ENCODE measurements at regions not wholly inside any gene's neighbourhood (a gene's known extent, or its start where the extent isn't known, plus 50 kb on each side); places are given as distances from the start of the nearest gene placed in this dataset.

GRCh38 chr5:8316608-8317280 lies 447.8 kb downstream of the MTRR start:
- DNase-seq = no peak
- intact Hi-C loops (cut with DNase I; ENCODE audit: low total_unique reads) = no loop called here
- H3K27me3 ChIP-seq (replicated peaks in 1 of 7) = no peaks in the 10 kb centered on the region
- no peaks in the 10 kb centered on the region for H3K36me3 ChIP-seq
- H3K4me1 ChIP-seq = no peaks in the 10 kb centered on the region
- 32 to 36% (median 34%) methylated on average over 6 of the region's 6 CpGs for WGBS, 5 donors
- peaks cover 0 to 14% (median 1%) of the 10 kb centered on the region in 8 donors for H3K9me3 ChIP-seq
- TF ChIP-seq CTCF (IDR thresholded peaks at IDR 0.05 in 8 of 11, conservative IDR thresholded peaks at IDR 0.05 in 3 of 11) (no peak), POLR2AphosphoS5 (IDR thresholded peaks at IDR 0.05) (no peak), POLR2A (IDR thresholded peaks at IDR 0.05) (no peak)
- no peak overlapping the region for H3K4me3 ChIP-seq
- H3K27ac ChIP-seq = no peak overlapping the region

GRCh38 chr5:8317335-8317734 lies 448.4 kb downstream of the MTRR start:
- no peak for DNase-seq
- H3K4me1 ChIP-seq = no peaks in the 10 kb centered on the region
- H3K36me3 ChIP-seq = no peaks in the 10 kb centered on the region
- 85 to 93% (median 87%) methylated on average over 6 of the region's 6 CpGs for WGBS, 5 donors
- peaks cover 0 to 8% (median 0%) of the 10 kb centered on the region in 8 donors for H3K9me3 ChIP-seq
- no peaks in the 10 kb centered on the region for H3K27me3 ChIP-seq (replicated peaks in 1 of 7)
- no peak overlapping the region for H3K4me3 ChIP-seq
- no peak overlapping the region for H3K27ac ChIP-seq
- intact Hi-C loops (cut with DNase I; ENCODE audit: low total_unique reads) = no loop called here
- TF ChIP-seq POLR2AphosphoS5 (IDR thresholded peaks at IDR 0.05) = no peak
- no peak for TF ChIP-seq CTCF (IDR thresholded peaks at IDR 0.05 in 8 of 11, conservative IDR thresholded peaks at IDR 0.05 in 3 of 11)
- TF ChIP-seq POLR2A (IDR thresholded peaks at IDR 0.05) = no peak

- no peaks in the 10 kb centered on the region for H3K36me3 ChIP-seq
- peaks cover 0 to 4% (median 0%) of the 10 kb centered on the region in 8 donors for H3K9me3 ChIP-seq
- intact Hi-C loops (cut with DNase I; ENCODE audit: low total_unique reads) = no loop called here
- H3K27ac ChIP-seq = no peak overlapping the region
- H3K4me1 ChIP-seq = no peaks in the 10 kb centered on the region
- H3K4me3 ChIP-seq = no peak overlapping the region
- H3K27me3 ChIP-seq (replicated peaks in 1 of 7) = no peaks in the 10 kb centered on the region
- DNase-seq = no peak
- TF ChIP-seq CTCF (IDR thresholded peaks at IDR 0.05 in 8 of 11, conservative IDR thresholded peaks at IDR 0.05 in 3 of 11) = no peak
- no peak for TF ChIP-seq POLR2A (IDR thresholded peaks at IDR 0.05)
- no peak for TF ChIP-seq POLR2AphosphoS5 (IDR thresholded peaks at IDR 0.05)
Measured at GRCh38 chr5:8320244-8320643, 451.3 kb downstream of the MTRR start.

- TF ChIP-seq POLR2A (IDR thresholded peaks at IDR 0.05) (no peak), POLR2AphosphoS5 (IDR thresholded peaks at IDR 0.05) (no peak), CTCF (IDR thresholded peaks at IDR 0.05 in 8 of 11, conservative IDR thresholded peaks at IDR 0.05 in 3 of 11) (no peak)
- Histone ChIP-seq H3K27ac (no peak overlapping the region), H3K9me3 (peaks cover 0 to 4% (median 0%) of the 10 kb centered on the region in 8 donors), H3K36me3 (no peaks in the 10 kb centered on the region), H3K4me3 (no peak overlapping the region), H3K4me1 (no peaks in the 10 kb centered on the region), H3K27me3 (replicated peaks in 1 of 7) (no peaks in the 10 kb centered on the region)
- no peak for DNase-seq
- 85 to 98% (median 92%) methylated on average over 1 of the region's 1 CpG for WGBS, 5 donors
- intact Hi-C loops (cut with DNase I; ENCODE audit: low total_unique reads) = no loop called here
Measured at GRCh38 chr5:8321272-8321671, 452.3 kb downstream of the MTRR start.
